Endothelial cell of umbilical vein (primary cell): ENCODE measurements at regions not wholly inside any gene's neighbourhood (a gene's known extent, or its start where the extent isn't known, plus 50 kb on each side); places are given as distances from the start of the nearest gene placed in this dataset.

Source experiments
- BruUV-seq: library from RNA; stranded (reverse); fragments of 400-500 nt; replicated peaks from 2 replicates; lab custom pipeline; 2021; lab: Mats Ljungman, UMichigan
- CTCF ChIA-PET: fragments of 300-600, 350-600 bp; sonication (Branson Sonifier 250); formaldehyde crosslinking; loops from one replicate; lab custom pipeline; 2021; ENCODE audit warnings: antibody characterized with exemption, inconsistent platforms; lab: Charles Lee
- POLR2A ChIA-PET: fragments of 300-600, 350-600 bp; sonication (Branson Sonifier 250); formaldehyde crosslinking; loops from one replicate; lab custom pipeline; 2021; ENCODE audit warnings: antibody characterized with exemption, inconsistent platforms; lab: Charles Lee
- DNase-seq: peaks from one replicate; pipeline ENCODE4 v3.0.0-alpha.2; 2011; ENCODE audit warnings: low read depth, low spot score
- FAIRE-seq: peaks from 2 replicates; lab custom pipeline; 2011; peaks lifted over from hg19 to GRCh38; lab: Jason Lieb, UNC
- H2AFZ ChIP-seq: 2 replicates; pipeline ENCODE4 v1.6.0; 2012; ENCODE audit warnings: low read depth, low read length, control low read depth, inconsistent platforms
- H3K27ac ChIP-seq: 2 replicates; pipeline ENCODE4 v1.5.1; 2011; ENCODE audit warnings: low read depth, mild to moderate bottlenecking, control low read depth, low read length, moderate library complexity; ENCODE audit not compliant: insufficient read depth
- H3K27me3 ChIP-seq, 2 experiments: 2 replicates each; pipeline versions ENCODE4 v1.6.0 to v1.6.1; 2011; ENCODE audit warnings: low read length in 2 of 2, mixed read lengths in 1 of 2; ENCODE audit not compliant: control insufficient read depth in 2 of 2, insufficient read depth in 2 of 2
- H3K36me3 ChIP-seq, 2 experiments: 2 replicates in 1 of 2; 3 replicates in 1 of 2; pipeline ENCODE4 v1.5.1; 2011; ENCODE audit warnings: low read length in 2 of 2, mild to moderate bottlenecking in 1 of 2, moderate library complexity in 1 of 2; ENCODE audit not compliant: control insufficient read depth in 2 of 2, insufficient read depth in 2 of 2; ENCODE audit errors: extremely low read depth in 1 of 2
- H3K4me1 ChIP-seq: 3 replicates; pipeline ENCODE4 v1.5.1; 2011; ENCODE audit warnings: mild to moderate bottlenecking, low read length; ENCODE audit not compliant: control insufficient read depth, insufficient read depth; ENCODE audit errors: extremely low read depth
- H3K4me2 ChIP-seq: 2 replicates; pipeline ENCODE4 v1.6.1; 2011; ENCODE audit warnings: low read length, control low read depth, mixed read lengths; ENCODE audit not compliant: insufficient read depth
- H3K4me3 ChIP-seq, 3 experiments: fragments of 200-600 bp in 1 of 3; sonication (generic), shearing (Covaris generic) in 1 of 3; replicated peaks in 1 of 3; 2 replicates each; pipeline ENCODE4 v1.5.1; 2011 to 2016; ENCODE audit warnings: control low read depth in 3 of 3, low read length in 3 of 3, mild to moderate bottlenecking in 2 of 3, inconsistent platforms in 1 of 3, low read depth in 1 of 3, moderate library complexity in 1 of 3; ENCODE audit not compliant: insufficient read depth in 1 of 3
- H3K79me2 ChIP-seq: 2 replicates; pipeline ENCODE4 v1.6.0; 2012; ENCODE audit warnings: low read length, inconsistent platforms; ENCODE audit not compliant: control insufficient read depth, insufficient read depth
- H3K9ac ChIP-seq: replicated peaks from 2 replicates; pipeline ENCODE3; 2011; ENCODE audit warnings: low read length, control low read depth; ENCODE audit not compliant: insufficient read depth; ENCODE audit errors: extremely low read depth
- H3K9me1 ChIP-seq: replicated peaks from 3 replicates; pipeline ENCODE4 v1.6.0; 2011; ENCODE audit warnings: mild to moderate bottlenecking, low read length; ENCODE audit not compliant: control insufficient read depth, insufficient read depth; ENCODE audit errors: extremely low read depth
- H3K9me3 ChIP-seq: replicated peaks from 2 replicates; pipeline ENCODE4 v1.5.1; 2012; ENCODE audit warnings: low read length, inconsistent platforms; ENCODE audit not compliant: control insufficient read depth, insufficient read depth
- H4K20me1 ChIP-seq: replicated peaks from 2 replicates; pipeline ENCODE3; 2011; ENCODE audit warnings: mild to moderate bottlenecking, low read length; ENCODE audit not compliant: control insufficient read depth, insufficient read depth; ENCODE audit errors: extremely low read depth
- EZH2 ChIP-seq: IDR thresholded peaks from 2 replicates; pipeline ENCODE4 v1.6.1; 2012; ENCODE audit warnings: borderline replicate concordance, low read depth, mild to moderate bottlenecking, moderate library complexity, low read length, inconsistent platforms; ENCODE audit not compliant: severe bottlenecking
- FOS ChIP-seq: IDR thresholded peaks from 2 replicates; pipeline ENCODE4 v1.6.1; 2011; ENCODE audit warnings: mild to moderate bottlenecking, low read length, moderate library complexity, borderline replicate concordance; ENCODE audit not compliant: insufficient read depth
- GATA2 ChIP-seq: IDR thresholded peaks from 2 replicates; pipeline ENCODE4 v1.7.0; 2011; ENCODE audit warnings: low read depth, mild to moderate bottlenecking, moderate library complexity, mixed read lengths, low read length; ENCODE audit not compliant: insufficient read length, insufficient read depth
- JUN ChIP-seq: IDR thresholded peaks from 2 replicates; pipeline ENCODE4 v1.6.1; 2011; ENCODE audit warnings: borderline replicate concordance, low read depth; ENCODE audit not compliant: insufficient read length, insufficient read depth
- MYC ChIP-seq: IDR thresholded peaks from one replicate; pipeline ENCODE4 v1.6.1; 2011; ENCODE audit warnings: mild to moderate bottlenecking, low read depth, low read length
- POLR2A ChIP-seq: IDR thresholded peaks from 2 replicates; pipeline ENCODE4 v1.6.1; 2012; ENCODE audit warnings: low read depth, mild to moderate bottlenecking, control low read depth, low read length
- POLR2AphosphoS5 ChIP-seq: IDR thresholded peaks from 2 replicates; pipeline ENCODE4 v1.6.1; 2012; ENCODE audit warnings: low read depth, mild to moderate bottlenecking, control low read depth, low read length, moderate library complexity; ENCODE audit not compliant: insufficient read depth
- dilution Hi-C: fragments of 300-500 bp; cut with MboI; formaldehyde crosslinking; loops from one replicate; pipeline ENCODE4 v1.15.0; 2019; ENCODE audit warnings: low sequenced_read_pairs; ENCODE audit not compliant: extremely low pct_ligation_motif_present
- intact Hi-C: fragments of 100-400 bp; cut with micrococcal nuclease; formaldehyde crosslinking; loops from one replicate; pipeline ENCODE4 v1.10.0; 2022
- TF ChIP-seq, protein P1 (sequence below), 2 donors: IDR thresholded peaks; 1 replicate in 1 of 2; 2 replicates in 1 of 2; pipeline ENCODE4 v1.5.1; 2011; ENCODE audit warnings: low read length in 2 of 2, mild to moderate bottlenecking in 2 of 2, moderate library complexity in 2 of 2, control low read depth in 1 of 2, inconsistent platforms in 1 of 2, low read depth in 1 of 2; ENCODE audit not compliant: insufficient read depth in 1 of 2; ENCODE audit errors: extremely low read depth in 1 of 2
- TF ChIP-seq, protein P2 (sequence below): IDR thresholded peaks from 2 replicates; pipeline ENCODE4 v1.6.1; 2011; ENCODE audit not compliant: insufficient read depth, insufficient read length

DNA sequence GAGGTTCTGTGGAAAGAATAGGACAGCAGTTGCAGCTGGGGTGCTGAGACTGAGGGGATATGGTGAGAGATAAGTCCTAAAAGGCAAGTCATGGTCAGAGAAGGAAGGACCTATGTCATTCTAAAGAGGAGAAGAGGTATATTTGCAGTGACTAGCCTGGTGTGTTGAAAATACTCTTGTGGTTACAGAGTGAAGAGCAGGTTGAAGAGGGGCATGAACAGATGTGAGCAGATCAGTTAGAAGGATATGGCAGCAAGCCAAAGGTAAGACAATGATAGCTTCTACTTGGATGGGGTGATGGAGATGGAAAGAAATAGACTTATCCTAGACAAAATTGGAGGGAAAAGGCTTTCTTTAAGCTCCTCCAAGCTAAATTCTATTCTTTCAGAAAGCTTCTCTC is 469.8 kb upstream of the CPEB2 start:
- Histone ChIP-seq H3K27ac (no peak overlapping the region), H3K4me3 (no peak overlapping the region), H3K4me1 (no peaks in the 10 kb centered on the region), H2AFZ (no peak overlapping the region), H3K4me2 (no peak overlapping the region), H3K9me3 (peaks cover 3% of the 10 kb centered on the region), H3K36me3 (no peaks in the 10 kb centered on the region), H4K20me1 (no peaks in the 10 kb centered on the region), H3K27me3 (no peaks in the 10 kb centered on the region), H3K9ac (no peak overlapping the region), H3K79me2 (no peaks in the 10 kb centered on the region), H3K9me1 (no peaks in the 10 kb centered on the region)
- TF ChIP-seq JUN, result no peak
- ChIA-PET POLR2A (no interaction called here), CTCF (no interaction called here)
- no peak for DNase-seq
- BruUV-seq, result no TSS peak
- dilution Hi-C loops (no loop called here), intact Hi-C loops (no loop called here)
- no peak for FAIRE-seq

DNA sequence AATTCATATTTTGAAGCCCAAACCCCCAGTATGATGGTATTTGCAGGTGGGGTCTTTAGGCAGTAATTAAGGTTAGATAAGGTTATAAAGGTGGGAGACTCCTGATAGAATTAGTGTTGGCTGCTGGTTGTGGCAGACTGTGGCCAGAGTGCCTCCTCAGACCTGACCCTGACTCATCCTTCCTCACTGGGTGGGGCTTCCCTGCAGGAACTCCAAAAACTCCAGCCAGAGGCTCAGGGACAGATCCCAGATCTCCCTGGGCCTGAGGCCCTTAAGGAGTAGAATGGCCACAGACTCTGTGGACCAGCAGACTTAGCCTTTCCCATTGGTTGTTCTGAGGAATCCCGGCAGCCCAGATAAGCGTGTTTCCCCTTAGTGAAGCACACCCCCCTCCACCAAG is 463.0 kb upstream of the CPEB2 start:
- Histone ChIP-seq H3K9me3 (no peaks in the 10 kb centered on the region), H3K4me1 (no peaks in the 10 kb centered on the region), H4K20me1 (no peaks in the 10 kb centered on the region), H3K4me3 (no peak overlapping the region), H3K4me2 (no peak overlapping the region), H2AFZ (no peak overlapping the region), H3K9me1 (no peaks in the 10 kb centered on the region), H3K79me2 (no peaks in the 10 kb centered on the region), H3K27ac (no peak overlapping the region), H3K27me3 (no peaks in the 10 kb centered on the region), H3K36me3 (no peaks in the 10 kb centered on the region), H3K9ac (no peak overlapping the region)
- ChIA-PET CTCF (no interaction called here), POLR2A (no interaction called here)
- dilution Hi-C loops, result no loop called here
- DNase-seq (no peak), FAIRE-seq (no peak)
- no TSS peak for BruUV-seq
- TF ChIP-seq, protein P1, sequence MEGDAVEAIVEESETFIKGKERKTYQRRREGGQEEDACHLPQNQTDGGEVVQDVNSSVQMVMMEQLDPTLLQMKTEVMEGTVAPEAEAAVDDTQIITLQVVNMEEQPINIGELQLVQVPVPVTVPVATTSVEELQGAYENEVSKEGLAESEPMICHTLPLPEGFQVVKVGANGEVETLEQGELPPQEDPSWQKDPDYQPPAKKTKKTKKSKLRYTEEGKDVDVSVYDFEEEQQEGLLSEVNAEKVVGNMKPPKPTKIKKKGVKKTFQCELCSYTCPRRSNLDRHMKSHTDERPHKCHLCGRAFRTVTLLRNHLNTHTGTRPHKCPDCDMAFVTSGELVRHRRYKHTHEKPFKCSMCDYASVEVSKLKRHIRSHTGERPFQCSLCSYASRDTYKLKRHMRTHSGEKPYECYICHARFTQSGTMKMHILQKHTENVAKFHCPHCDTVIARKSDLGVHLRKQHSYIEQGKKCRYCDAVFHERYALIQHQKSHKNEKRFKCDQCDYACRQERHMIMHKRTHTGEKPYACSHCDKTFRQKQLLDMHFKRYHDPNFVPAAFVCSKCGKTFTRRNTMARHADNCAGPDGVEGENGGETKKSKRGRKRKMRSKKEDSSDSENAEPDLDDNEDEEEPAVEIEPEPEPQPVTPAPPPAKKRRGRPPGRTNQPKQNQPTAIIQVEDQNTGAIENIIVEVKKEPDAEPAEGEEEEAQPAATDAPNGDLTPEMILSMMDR (IDR thresholded peaks at IDR 0.05; ENCODE audit: extremely low read depth in 1 of 2, insufficient read depth in 1 of 2, low read depth in 1 of 2, low read length in 2 of 2), result no peak
- TF ChIP-seq EZH2 (no peak), GATA2 (no peak), FOS (no peak), POLR2A (no peak), MYC (no peak), JUN (no peak), POLR2AphosphoS5 (no peak)
- TF ChIP-seq, protein P2, sequence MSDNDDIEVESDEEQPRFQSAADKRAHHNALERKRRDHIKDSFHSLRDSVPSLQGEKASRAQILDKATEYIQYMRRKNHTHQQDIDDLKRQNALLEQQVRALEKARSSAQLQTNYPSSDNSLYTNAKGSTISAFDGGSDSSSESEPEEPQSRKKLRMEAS, result no peak
- intact Hi-C loops, result no loop called here
